Left ventricle myocardium inferior (tissue), 1 donor: ENCODE measurements at regions not wholly inside any gene's neighbourhood (a gene's known extent, or its start where the extent isn't known, plus 50 kb on each side); places are given as distances from the start of the nearest gene placed in this dataset.

ENCODE experiments used
- DNase-seq: peaks from one replicate; pipeline ENCODE4 v3.0.0-alpha.2; 2020
- H3K27ac ChIP-seq: fragments of 200-600 bp; replicated peaks from 2 replicates; pipeline ENCODE4 v1.8.0; 2021
- H3K27me3 ChIP-seq: fragments of 200-600 bp; 2 replicates; pipeline ENCODE4 v1.8.0; 2021; ENCODE audit warnings: low read depth
- H3K36me3 ChIP-seq: fragments of 200-600 bp; 2 replicates; pipeline ENCODE4 v1.8.0; 2021
- H3K4me1 ChIP-seq: fragments of 200-600 bp; 2 replicates; pipeline ENCODE4 v1.8.0; 2021
- H3K4me3 ChIP-seq: fragments of 200-600 bp; 2 replicates; pipeline ENCODE4 v1.8.0; 2021; ENCODE audit warnings: mild to moderate bottlenecking, moderate library complexity
- H3K9me3 ChIP-seq: fragments of 200-600 bp; replicated peaks from 2 replicates; pipeline ENCODE4 v1.8.0; 2021
- CTCF ChIP-seq: fragments of 200-600 bp; IDR thresholded peaks from 2 replicates; pipeline ENCODE4 v1.8.0; 2021; ENCODE audit warnings: antibody characterized with exemption, mild to moderate bottlenecking, borderline replicate concordance
- intact Hi-C: fragments of 100-400 bp; cut with micrococcal nuclease; formaldehyde crosslinking; loops from one replicate; pipeline ENCODE4 v1.11.0; 2022
- donor health status: DM: no; HTN: yes; CAD: no; lungs with severe emphysema.

- Histone ChIP-seq H3K4me1 (peaks cover 7% of the 10 kb centered on the region), H3K9me3 (no peaks in the 10 kb centered on the region), H3K27me3 (no peaks in the 10 kb centered on the region), H3K27ac (no peak overlapping the region), H3K36me3 (no peaks in the 10 kb centered on the region), H3K4me3 (no peak overlapping the region)
- TF ChIP-seq CTCF: no peak
- intact Hi-C loops: no loop called here
- no peak for DNase-seq
Measured at GRCh38 chr3:173255555-173255954, 114.5 kb upstream of the SPATA16 start.

GRCh38 chr3:173253471-173253870 lies 112.4 kb upstream of the SPATA16 start:
- Histone ChIP-seq H3K27me3 (no peaks in the 10 kb centered on the region), H3K27ac (no peak overlapping the region), H3K9me3 (peaks cover 8% of the 10 kb centered on the region), H3K4me3 (no peak overlapping the region), H3K36me3 (no peaks in the 10 kb centered on the region), H3K4me1 (peaks cover 5% of the 10 kb centered on the region)
- DNase-seq: no peak
- intact Hi-C loops: no loop called here
- no peak for TF ChIP-seq CTCF

GRCh38 chr3:173249457-173249856 lies 108.4 kb upstream of the SPATA16 start:
- intact Hi-C loops: no loop called here

DNA sequence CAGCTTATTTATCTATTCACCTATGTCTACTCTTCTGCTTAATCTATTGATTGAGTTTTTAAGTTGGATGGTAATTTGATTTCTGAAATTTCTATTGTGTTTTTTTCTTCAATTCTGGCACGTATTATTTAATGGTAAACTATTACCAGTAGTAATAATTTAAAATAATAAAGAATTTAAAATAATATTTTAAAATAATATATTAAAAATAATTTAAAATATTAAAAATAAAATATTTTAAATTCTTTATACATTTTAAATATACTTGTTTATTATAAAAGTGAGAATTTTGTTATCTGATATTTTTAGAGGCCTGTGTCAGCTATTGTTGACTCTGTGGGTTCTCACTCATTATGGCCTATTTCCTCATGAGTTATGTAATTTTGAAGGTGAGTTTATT lies 100.7 kb upstream of the SPATA16 start:
- Histone ChIP-seq H3K4me1 (no peaks in the 10 kb centered on the region), H3K9me3 (peaks cover under 1% of the 10 kb centered on the region), H3K36me3 (no peaks in the 10 kb centered on the region), H3K4me3 (no peak overlapping the region), H3K27ac (no peak overlapping the region), H3K27me3 (no peaks in the 10 kb centered on the region)
- intact Hi-C loops: no loop called here
- DNase-seq: no peak
- no peak for TF ChIP-seq CTCF

More at GRCh38 chr3:173249457-173249856, 108.4 kb upstream of the SPATA16 start:
- Histone ChIP-seq H3K9me3 (peaks cover 8% of the 10 kb centered on the region), H3K27ac (no peak overlapping the region), H3K4me3 (no peak overlapping the region), H3K36me3 (no peaks in the 10 kb centered on the region), H3K4me1 (no peaks in the 10 kb centered on the region), H3K27me3 (no peaks in the 10 kb centered on the region)
- TF ChIP-seq CTCF: no peak
- no peak for DNase-seq

GRCh38 chr3:173238091-173238490 lies 97.1 kb upstream of the SPATA16 start:
- Histone ChIP-seq H3K4me1 (no peaks in the 10 kb centered on the region), H3K36me3 (no peaks in the 10 kb centered on the region), H3K9me3 (peaks cover 15% of the 10 kb centered on the region), H3K27ac (no peak overlapping the region), H3K27me3 (no peaks in the 10 kb centered on the region), H3K4me3 (no peak overlapping the region)
- no peak for TF ChIP-seq CTCF
- intact Hi-C loops: no loop called here
- DNase-seq: no peak

DNA sequence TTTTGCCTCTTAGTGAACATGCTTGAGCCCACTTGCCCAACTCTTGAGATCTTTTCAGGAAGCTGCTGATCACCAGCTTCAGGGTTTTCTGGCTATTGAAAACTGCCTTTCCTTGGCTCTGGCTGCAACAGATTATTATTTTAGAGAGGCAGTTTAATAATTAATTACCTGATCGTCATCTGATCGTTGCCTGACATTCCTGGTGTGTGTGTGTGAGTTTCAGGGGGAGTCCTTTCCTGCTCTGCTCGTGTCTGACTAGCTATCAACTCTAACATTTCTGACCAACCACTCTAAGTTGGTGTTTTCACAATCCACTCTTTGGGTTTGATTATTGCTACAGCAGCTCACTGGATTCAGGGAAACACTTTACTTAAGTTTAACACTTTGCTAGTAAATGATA lies 84.3 kb upstream of the SPATA16 start:
- H3K4me1 ChIP-seq: no peaks in the 10 kb centered on the region
- no peak overlapping the region for H3K4me3 ChIP-seq
- TF ChIP-seq CTCF: no peak
- H3K36me3 ChIP-seq: no peaks in the 10 kb centered on the region
- intact Hi-C loops: no loop called here
- DNase-seq: no peak
- peaks cover 17% of the 10 kb centered on the region for H3K9me3 ChIP-seq
- no peaks in the 10 kb centered on the region for H3K27me3 ChIP-seq
- no peak overlapping the region for H3K27ac ChIP-seq
